LNCaP clone FGC (cell line): ENCODE measurements at regions not wholly inside any gene's neighbourhood (a gene's known extent, or its start where the extent isn't known, plus 50 kb on each side); places are given as distances from the start of the nearest gene placed in this dataset.

Source experiments
- DNase-seq: peaks from one replicate; pipeline ENCODE4 v3.0.0-alpha.2; 2011; ENCODE audit warnings: low read depth
- H3K4me3 ChIP-seq: 2 replicates; pipeline ENCODE4 v1.5.1; 2011; ENCODE audit warnings: mild to moderate bottlenecking, low read depth, low read length, control low read depth
- TF ChIP-seq, protein P1 (sequence below): IDR thresholded peaks from 2 replicates; pipeline ENCODE4 v1.5.1; 2012; ENCODE audit warnings: mild to moderate bottlenecking; ENCODE audit not compliant: control insufficient read depth, insufficient read depth; ENCODE audit errors: extremely low read depth

DNA sequence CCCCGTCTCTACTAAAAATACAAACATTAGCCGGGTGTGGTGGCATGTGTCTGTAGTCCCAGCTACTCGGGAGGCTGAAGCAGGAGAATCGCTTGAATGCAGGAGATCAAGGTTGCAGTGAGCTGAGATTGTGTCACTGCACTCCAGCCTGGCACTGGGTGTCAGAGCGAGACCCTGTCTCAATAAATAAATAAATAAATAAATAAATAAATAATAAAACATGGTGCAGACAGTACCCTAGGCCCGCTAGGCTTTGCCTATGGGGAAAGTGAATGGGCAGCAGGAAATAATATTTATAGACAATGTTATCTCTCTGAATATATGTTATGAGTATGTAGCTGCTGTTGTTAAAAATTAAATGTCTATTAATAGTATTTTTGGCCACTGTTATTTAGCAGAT is 130.4 kb downstream of the LARP7 start:
- no peak overlapping the region for H3K4me3 ChIP-seq
- DNase-seq, result no peak
- TF ChIP-seq, protein P1, sequence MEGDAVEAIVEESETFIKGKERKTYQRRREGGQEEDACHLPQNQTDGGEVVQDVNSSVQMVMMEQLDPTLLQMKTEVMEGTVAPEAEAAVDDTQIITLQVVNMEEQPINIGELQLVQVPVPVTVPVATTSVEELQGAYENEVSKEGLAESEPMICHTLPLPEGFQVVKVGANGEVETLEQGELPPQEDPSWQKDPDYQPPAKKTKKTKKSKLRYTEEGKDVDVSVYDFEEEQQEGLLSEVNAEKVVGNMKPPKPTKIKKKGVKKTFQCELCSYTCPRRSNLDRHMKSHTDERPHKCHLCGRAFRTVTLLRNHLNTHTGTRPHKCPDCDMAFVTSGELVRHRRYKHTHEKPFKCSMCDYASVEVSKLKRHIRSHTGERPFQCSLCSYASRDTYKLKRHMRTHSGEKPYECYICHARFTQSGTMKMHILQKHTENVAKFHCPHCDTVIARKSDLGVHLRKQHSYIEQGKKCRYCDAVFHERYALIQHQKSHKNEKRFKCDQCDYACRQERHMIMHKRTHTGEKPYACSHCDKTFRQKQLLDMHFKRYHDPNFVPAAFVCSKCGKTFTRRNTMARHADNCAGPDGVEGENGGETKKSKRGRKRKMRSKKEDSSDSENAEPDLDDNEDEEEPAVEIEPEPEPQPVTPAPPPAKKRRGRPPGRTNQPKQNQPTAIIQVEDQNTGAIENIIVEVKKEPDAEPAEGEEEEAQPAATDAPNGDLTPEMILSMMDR, result no peak

DNA sequence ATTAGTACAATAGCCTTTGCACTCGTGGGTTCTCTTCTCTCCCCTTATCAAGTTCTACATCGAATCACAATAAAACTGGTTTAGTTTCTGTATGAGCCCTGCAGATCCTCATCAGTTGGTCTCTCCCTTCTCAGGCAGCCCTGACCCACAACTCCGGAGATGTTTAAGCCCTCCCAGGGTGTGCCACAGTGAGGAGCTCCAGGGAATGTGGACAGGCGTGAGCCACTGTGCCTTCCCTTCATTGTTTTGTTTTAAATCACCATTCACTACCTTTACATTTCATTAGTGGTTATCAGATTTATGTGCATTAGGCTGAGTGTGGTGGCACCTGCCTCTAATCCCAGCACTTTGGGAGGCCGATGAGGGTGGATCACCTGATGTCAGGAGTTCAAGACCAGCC is 133.2 kb downstream of the LARP7 start:
- TF ChIP-seq, protein P1, result no peak
- no peak for DNase-seq
- H3K4me3 ChIP-seq, result no peak overlapping the region

DNA sequence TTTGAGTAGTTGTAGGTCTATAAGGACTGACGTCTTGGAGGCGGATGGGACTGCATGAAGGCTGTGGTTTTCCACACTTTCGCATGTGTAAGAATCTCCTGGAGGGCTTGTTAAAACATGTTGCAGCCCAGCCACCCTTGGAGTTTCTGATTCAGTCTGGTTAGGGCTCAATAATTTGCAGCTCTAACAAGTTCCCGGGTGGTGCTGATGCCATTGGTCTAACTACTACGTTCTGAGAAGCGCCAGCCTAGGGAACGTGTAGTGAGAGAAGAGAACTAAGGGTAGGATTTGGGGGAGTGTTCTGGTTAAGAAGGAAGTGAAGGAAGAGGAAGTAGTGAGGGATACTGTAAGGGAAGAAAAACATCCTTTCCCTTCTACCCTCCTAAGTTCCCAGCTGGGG is 138.9 kb downstream of the LARP7 start:
- H3K4me3 ChIP-seq, result no peak overlapping the region
- no peak for DNase-seq
- TF ChIP-seq, protein P1, result no peak

DNA sequence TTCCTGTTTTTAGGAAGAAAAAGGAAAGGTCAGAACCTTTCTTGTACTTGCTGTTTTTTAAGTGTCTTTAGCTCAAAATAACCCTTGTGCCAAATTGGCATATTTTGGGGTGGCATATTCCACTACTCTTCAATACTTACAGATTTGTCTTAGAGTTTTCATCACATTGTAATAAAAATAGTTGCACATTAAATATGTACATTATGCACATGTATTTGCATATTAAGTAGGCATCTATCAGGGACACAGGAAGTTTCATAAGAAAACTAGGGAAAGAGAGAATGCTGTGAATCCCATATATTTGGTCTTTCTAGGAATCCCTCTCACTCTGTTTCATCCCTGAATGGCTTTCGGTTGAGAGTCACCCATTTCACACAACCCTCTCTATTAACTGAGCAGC is 139.6 kb downstream of the LARP7 start:
- DNase-seq, result no peak
- TF ChIP-seq, protein P1, result no peak
- no peak overlapping the region for H3K4me3 ChIP-seq

DNA sequence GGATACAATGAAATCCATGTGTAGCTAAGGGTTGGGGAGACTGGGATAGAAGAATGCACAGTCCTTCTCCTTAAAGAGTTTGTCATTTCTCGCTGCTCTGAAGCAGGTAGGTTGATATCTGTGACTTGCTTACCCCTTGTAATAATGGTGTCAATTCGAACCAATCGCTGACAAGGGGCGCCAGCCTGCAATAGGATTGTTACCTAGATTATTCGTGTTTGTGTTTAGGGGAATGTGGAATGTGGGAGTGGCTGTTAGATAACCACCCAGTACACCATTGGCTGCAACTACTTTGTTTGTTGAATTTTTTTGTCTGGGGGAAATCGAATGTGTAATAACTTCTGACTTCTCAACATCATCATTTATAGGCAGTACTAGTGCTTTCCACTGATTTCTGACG is 141.6 kb downstream of the LARP7 start:
- H3K4me3 ChIP-seq, result no peak overlapping the region
- TF ChIP-seq, protein P1, result no peak
- no peak for DNase-seq

DNA sequence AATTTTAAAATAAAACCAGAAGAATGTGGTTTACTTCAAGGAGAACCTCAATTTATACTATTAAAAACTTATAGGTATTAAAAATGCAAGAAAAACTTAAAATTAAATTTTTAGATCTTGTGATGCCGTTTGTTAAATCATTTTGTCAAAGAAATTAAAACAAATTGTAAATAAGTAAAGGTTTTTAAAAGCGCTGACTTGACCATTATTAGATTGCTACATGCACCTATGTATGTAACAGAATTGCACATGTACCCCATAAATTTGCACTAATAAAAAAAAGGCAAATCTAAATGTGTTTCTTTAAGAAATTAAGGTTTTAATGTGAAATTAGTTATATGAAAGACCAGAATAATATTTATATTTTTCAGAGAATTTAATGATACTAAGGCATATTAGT is 156.1 kb downstream of the LARP7 start:
- DNase-seq, result no peak
- TF ChIP-seq, protein P1, result no peak
- H3K4me3 ChIP-seq, result no peak overlapping the region

DNA sequence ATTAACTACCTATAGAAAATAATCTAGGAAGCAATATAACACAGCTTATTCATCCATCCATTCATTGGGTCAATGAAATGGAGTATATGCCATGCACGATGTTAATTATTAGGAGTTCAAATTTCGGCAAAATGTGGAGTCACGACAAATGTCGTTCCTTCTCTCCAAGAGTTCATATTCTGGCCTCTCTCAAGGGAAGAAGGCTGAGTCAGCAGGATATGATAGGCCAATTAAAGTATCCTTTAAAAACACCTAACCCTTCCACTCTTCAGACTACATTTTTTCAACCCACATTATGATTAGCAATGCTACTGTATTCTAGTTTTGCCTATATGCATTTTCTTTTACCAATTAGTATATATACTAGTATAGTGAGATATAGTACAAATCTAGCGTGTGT is 163.1 kb downstream of the LARP7 start:
- no peak for DNase-seq
- TF ChIP-seq, protein P1, result no peak
- no peak overlapping the region for H3K4me3 ChIP-seq
